Nephron progenitor cell (in vitro differentiated cells): ENCODE measurements at regions not wholly inside any gene's neighbourhood (a gene's known extent, or its start where the extent isn't known, plus 50 kb on each side); places are given as distances from the start of the nearest gene placed in this dataset.

Source experiments
- DNase-seq: peaks from one replicate; pipeline ENCODE4 v3.0.0; 2021
- H3K27ac Mint-ChIP-seq: 2 replicates; pipeline ENCODE4 v1.8.0; 2021; ENCODE audit warnings: mild to moderate bottlenecking, moderate library complexity, mixed read lengths
- H3K27me3 Mint-ChIP-seq: 2 replicates; pipeline ENCODE4 v1.8.0; 2021; ENCODE audit warnings: mild to moderate bottlenecking, low read depth, mixed read lengths; ENCODE audit not compliant: poor library complexity
- H3K36me3 Mint-ChIP-seq: 2 replicates; pipeline ENCODE4 v1.8.0; 2021; ENCODE audit warnings: low read depth, mixed read lengths
- H3K4me1 Mint-ChIP-seq: 2 replicates; pipeline ENCODE4 v1.8.0; 2021; ENCODE audit warnings: mixed read lengths
- H3K4me3 Mint-ChIP-seq: 2 replicates; pipeline ENCODE4 v1.8.0; 2021; ENCODE audit warnings: mild to moderate bottlenecking, moderate library complexity, mixed read lengths
- H3K9me3 Mint-ChIP-seq: 2 replicates; pipeline ENCODE4 v1.8.0; 2021; ENCODE audit warnings: mild to moderate bottlenecking, moderate library complexity, mixed read lengths
- CTCF ChIP-seq: fragments of 200-600 bp; sonication (generic); IDR thresholded peaks from 2 replicates; pipeline ENCODE4 v1.5.0; 2021; ENCODE audit warnings: antibody characterized with exemption

- H3K36me3 Mint-ChIP-seq = no peaks in the 10 kb centered on the region
- H3K27me3 Mint-ChIP-seq = peaks cover 3% of the 10 kb centered on the region
- H3K4me1 Mint-ChIP-seq = peaks cover 78% of the 10 kb centered on the region
- no peak overlapping the region for H3K4me3 Mint-ChIP-seq
- no peaks in the 10 kb centered on the region for H3K9me3 Mint-ChIP-seq
- H3K27ac Mint-ChIP-seq = peak overlapping the region; percentile 64
- no peak for TF ChIP-seq CTCF
- DNase-seq = no peak
Observed at GRCh38 chr1:19009126-19009881, 52.8 kb upstream of the IFFO2 start.

- Mint-ChIP-seq H3K4me1 (peaks cover 63% of the 10 kb centered on the region), H3K27ac (peak overlapping the region; percentile 66)
- no peak for DNase-seq
Observed at GRCh38 chr1:19007491-19008441, 51.3 kb upstream of the IFFO2 start.

GRCh38 chr1:19006837-19007271 is 50.4 kb upstream of the IFFO2 start:
- H3K27ac Mint-ChIP-seq = no peak overlapping the region
- H3K4me1 Mint-ChIP-seq = peaks cover 54% of the 10 kb centered on the region
- peaks cover 3% of the 10 kb centered on the region for H3K27me3 Mint-ChIP-seq
- peaks cover 4% of the 10 kb centered on the region for H3K36me3 Mint-ChIP-seq
- H3K4me3 Mint-ChIP-seq = no peak overlapping the region
- no peak for TF ChIP-seq CTCF
- DNase-seq = no peak
- H3K9me3 Mint-ChIP-seq = peaks cover 19% of the 10 kb centered on the region

More at GRCh38 chr1:19007491-19008441, 51.3 kb upstream of the IFFO2 start:
- Mint-ChIP-seq H3K9me3 (peaks cover 10% of the 10 kb centered on the region), H3K4me3 (no peak overlapping the region), H3K27me3 (peaks cover 3% of the 10 kb centered on the region), H3K36me3 (no peaks in the 10 kb centered on the region)
- TF ChIP-seq CTCF = no peak
